Stimulated activated CD4-positive, alpha-beta T cell treated with anti-CD3 and anti-CD28 coated beads, TNF-alpha, amount 100 ng/mL, for 4 hours (primary cell): ENCODE measurements at regions not wholly inside any gene's neighbourhood (a gene's known extent, or its start where the extent isn't known, plus 50 kb on each side); places are given as distances from the start of the nearest gene placed in this dataset.
"Not testable (repeated sequence)": the region's sequence is repeated elsewhere in the genome, so short reads cannot be mapped to it uniquely, and the experiment has no call there.

ENCODE experiments used
- DNase-seq, 3 experiments: peaks; one replicate each; pipeline ENCODE4 v3.0.0-alpha.2; 2020; ENCODE audit warnings: low read depth in 3 of 3

- DNase-seq, result no peak
Observed at GRCh38 chr15:99455789-99456160, 110.0 kb upstream of the MEF2A start.

GRCh38 chr15:99464137-99464536 is 101.6 kb upstream of the MEF2A start:
- no peak for DNase-seq

- no peak for DNase-seq
Observed at GRCh38 chr15:99466701-99467337, 99.0 kb upstream of the MEF2A start.

GRCh38 chr15:99467338-99467720 is 98.5 kb upstream of the MEF2A start:
- no peak for DNase-seq

- DNase-seq, result no peak
Observed at GRCh38 chr15:99467853-99468464, 97.8 kb upstream of the MEF2A start.

GRCh38 chr15:99470204-99470603 is 95.6 kb upstream of the MEF2A start:
- DNase-seq, result not testable (repeated sequence)

- no peak for DNase-seq
Observed at GRCh38 chr15:99472416-99473145, 93.2 kb upstream of the MEF2A start.

GRCh38 chr15:99473981-99474906 is 91.5 kb upstream of the MEF2A start:
- DNase-seq, result no peak

- no peak for DNase-seq
Observed at GRCh38 chr15:99474909-99475753, 90.7 kb upstream of the MEF2A start.

GRCh38 chr15:99475754-99476412 is 89.9 kb upstream of the MEF2A start:
- DNase-seq, result no peak

GRCh38 chr15:99476413-99477222 is 89.2 kb upstream of the MEF2A start:
- no peak for DNase-seq

GRCh38 chr15:99477791-99478471 is 87.9 kb upstream of the MEF2A start:
- no peak for DNase-seq

GRCh38 chr15:99478977-99479376 is 86.8 kb upstream of the MEF2A start:
- DNase-seq, result no peak

- no peak for DNase-seq
Observed at GRCh38 chr15:99480016-99480810, 85.6 kb upstream of the MEF2A start.

GRCh38 chr15:99481113-99481950 is 84.5 kb upstream of the MEF2A start:
- DNase-seq, result no peak

- DNase-seq, result no peak
Observed at GRCh38 chr15:99481951-99482230, 83.9 kb upstream of the MEF2A start.

- DNase-seq, result no peak
Observed at GRCh38 chr15:99482993-99483392, 82.8 kb upstream of the MEF2A start.
